Activated naive CD4-positive, alpha-beta T cell treated with anti-CD3 and anti-CD28 coated beads, Interleukin-2, amount 50 U/mL, for 24 hours (primary cell): ENCODE measurements at regions not wholly inside any gene's neighbourhood (a gene's known extent, or its start where the extent isn't known, plus 50 kb on each side); places are given as distances from the start of the nearest gene placed in this dataset.
"Not testable (repeated sequence)": the region's sequence is repeated elsewhere in the genome, so short reads cannot be mapped to it uniquely, and the experiment has no call there.

ENCODE experiments used
- H3K27ac Mint-ChIP-seq: one replicate; pipeline ENCODE4 v1.8.0; 2021; ENCODE audit warnings: mild to moderate bottlenecking, mixed read lengths
- H3K27me3 Mint-ChIP-seq: one replicate; pipeline ENCODE4 v1.8.0; 2021; ENCODE audit warnings: mixed read lengths
- H3K36me3 Mint-ChIP-seq: one replicate; pipeline ENCODE4 v1.8.0; 2021; ENCODE audit warnings: mixed read lengths
- H3K4me1 Mint-ChIP-seq: one replicate; pipeline ENCODE4 v1.8.0; 2021; ENCODE audit warnings: mixed read lengths
- H3K4me3 Mint-ChIP-seq: one replicate; pipeline ENCODE4 v1.8.0; 2021; ENCODE audit warnings: mild to moderate bottlenecking, mixed read lengths
- H3K9me3 Mint-ChIP-seq: one replicate; pipeline ENCODE4 v1.8.0; 2021; ENCODE audit warnings: mixed read lengths

GRCh38 chr19:28619816-28620429 is 593.0 kb downstream of the UQCRFS1 start:
- no peaks in the 10 kb centered on the region for H3K4me1 Mint-ChIP-seq
- peaks cover 11% of the 10 kb centered on the region for H3K9me3 Mint-ChIP-seq
- no peak overlapping the region for H3K27ac Mint-ChIP-seq
- H3K4me3 Mint-ChIP-seq, result no peak overlapping the region
- H3K36me3 Mint-ChIP-seq, result no peaks in the 10 kb centered on the region
- H3K27me3 Mint-ChIP-seq, result no peaks in the 10 kb centered on the region

GRCh38 chr19:28618504-28618903 is 594.4 kb downstream of the UQCRFS1 start:
- Mint-ChIP-seq H3K4me3 (no peak overlapping the region), H3K36me3 (no peaks in the 10 kb centered on the region), H3K27ac (no peak overlapping the region), H3K4me1 (no peaks in the 10 kb centered on the region), H3K27me3 (no peaks in the 10 kb centered on the region), H3K9me3 (peaks cover 15% of the 10 kb centered on the region)

GRCh38 chr19:28615966-28616365 is 597.0 kb downstream of the UQCRFS1 start:
- H3K9me3 Mint-ChIP-seq, result peaks cover 15% of the 10 kb centered on the region
- H3K27me3 Mint-ChIP-seq, result no peaks in the 10 kb centered on the region
- no peak overlapping the region for H3K27ac Mint-ChIP-seq
- no peaks in the 10 kb centered on the region for H3K4me1 Mint-ChIP-seq
- no peak overlapping the region for H3K4me3 Mint-ChIP-seq
- H3K36me3 Mint-ChIP-seq, result no peaks in the 10 kb centered on the region

GRCh38 chr19:28615546-28615916 is 597.4 kb downstream of the UQCRFS1 start:
- Mint-ChIP-seq H3K4me3 (no peak overlapping the region), H3K27ac (no peak overlapping the region), H3K9me3 (peaks cover 15% of the 10 kb centered on the region), H3K4me1 (no peaks in the 10 kb centered on the region), H3K27me3 (no peaks in the 10 kb centered on the region), H3K36me3 (no peaks in the 10 kb centered on the region)

- Mint-ChIP-seq H3K4me1 (no peaks in the 10 kb centered on the region), H3K27me3 (no peaks in the 10 kb centered on the region), H3K36me3 (no peaks in the 10 kb centered on the region), H3K4me3 (no peak overlapping the region), H3K9me3 (peaks cover 15% of the 10 kb centered on the region), H3K27ac (no peak overlapping the region)
These were observed 598.1 kb downstream of the UQCRFS1 start for GRCh38 chr19:28614634-28615545.

GRCh38 chr19:28612275-28612769 is 600.6 kb downstream of the UQCRFS1 start:
- Mint-ChIP-seq H3K9me3 (peaks cover 20% of the 10 kb centered on the region), H3K4me1 (no peaks in the 10 kb centered on the region), H3K36me3 (peaks cover 1% of the 10 kb centered on the region), H3K27me3 (no peaks in the 10 kb centered on the region), H3K4me3 (no peak overlapping the region), H3K27ac (no peak overlapping the region)

GRCh38 chr19:28611227-28611914 is 601.6 kb downstream of the UQCRFS1 start:
- H3K4me1 Mint-ChIP-seq, H3K36me3 Mint-ChIP-seq, H3K4me3 Mint-ChIP-seq, H3K27ac Mint-ChIP-seq, H3K27me3 Mint-ChIP-seq: not testable (repeated sequence)
- H3K9me3 Mint-ChIP-seq, result peaks cover 22% of the 10 kb centered on the region

- Mint-ChIP-seq H3K9me3 (peaks cover 29% of the 10 kb centered on the region), H3K4me1 (no peaks in the 10 kb centered on the region), H3K36me3 (peaks cover 3% of the 10 kb centered on the region), H3K4me3 (no peak overlapping the region), H3K27me3 (no peaks in the 10 kb centered on the region), H3K27ac (no peak overlapping the region)
These were observed 602.2 kb downstream of the UQCRFS1 start for GRCh38 chr19:28610731-28611130.

GRCh38 chr19:28609944-28610343 is 603.0 kb downstream of the UQCRFS1 start:
- Mint-ChIP-seq H3K27me3 (no peaks in the 10 kb centered on the region), H3K9me3 (peaks cover 24% of the 10 kb centered on the region), H3K4me1 (no peaks in the 10 kb centered on the region), H3K4me3 (no peak overlapping the region), H3K27ac (no peak overlapping the region), H3K36me3 (peaks cover 3% of the 10 kb centered on the region)

- Mint-ChIP-seq H3K36me3 (peaks cover 3% of the 10 kb centered on the region), H3K27me3 (no peaks in the 10 kb centered on the region), H3K9me3 (peaks cover 19% of the 10 kb centered on the region), H3K4me1 (no peaks in the 10 kb centered on the region), H3K4me3 (no peak overlapping the region), H3K27ac (no peak overlapping the region)
These were observed 603.7 kb downstream of the UQCRFS1 start for GRCh38 chr19:28609091-28609755.

- Mint-ChIP-seq H3K4me1 (no peaks in the 10 kb centered on the region), H3K9me3 (peaks cover 19% of the 10 kb centered on the region), H3K27ac (no peak overlapping the region), H3K27me3 (no peaks in the 10 kb centered on the region), H3K36me3 (peaks cover 3% of the 10 kb centered on the region), H3K4me3 (no peak overlapping the region)
These were observed 604.7 kb downstream of the UQCRFS1 start for GRCh38 chr19:28608292-28608691.

- Mint-ChIP-seq H3K36me3 (peaks cover 3% of the 10 kb centered on the region), H3K4me3 (no peak overlapping the region), H3K27ac (no peak overlapping the region), H3K27me3 (no peaks in the 10 kb centered on the region), H3K9me3 (peaks cover 19% of the 10 kb centered on the region), H3K4me1 (no peaks in the 10 kb centered on the region)
These were observed 605.8 kb downstream of the UQCRFS1 start for GRCh38 chr19:28607066-28607583.

- Mint-ChIP-seq H3K4me1 (no peaks in the 10 kb centered on the region), H3K27ac (no peak overlapping the region), H3K36me3 (peaks cover 3% of the 10 kb centered on the region)
These were observed 606.5 kb downstream of the UQCRFS1 start for GRCh38 chr19:28606269-28607032.

GRCh38 chr19:28605501-28606268 is 607.3 kb downstream of the UQCRFS1 start:
- H3K9me3 Mint-ChIP-seq, result peaks cover 19% of the 10 kb centered on the region
- H3K36me3 Mint-ChIP-seq, result peaks cover 3% of the 10 kb centered on the region
- no peak overlapping the region for H3K27ac Mint-ChIP-seq
- H3K4me3 Mint-ChIP-seq, result no peak overlapping the region
- no peaks in the 10 kb centered on the region for H3K27me3 Mint-ChIP-seq
- H3K4me1 Mint-ChIP-seq, result no peaks in the 10 kb centered on the region

More at GRCh38 chr19:28606269-28607032, 606.5 kb downstream of the UQCRFS1 start:
- Mint-ChIP-seq H3K4me3 (no peak overlapping the region), H3K9me3 (peaks cover 19% of the 10 kb centered on the region), H3K27me3 (no peaks in the 10 kb centered on the region)
